ENCODE measurements at regions not wholly inside any gene's neighbourhood (a gene's known extent, or its start where the extent isn't known, plus 50 kb on each side); places are given as distances from the start of the nearest gene placed in this dataset.

GRCh38 chr2:14284244-14284643 is 348.3 kb upstream of the LRATD1 start:
- TF ChIP-seq CTCF (IDR thresholded peaks at IDR 0.05) (no peak), EP300 (IDR thresholded peaks at IDR 0.05) (no peak), POLR2A (IDR thresholded peaks at IDR 0.05) (no peak)

Data from tibial nerve (tissue), 4 donors.